Activated CD4-positive, CD25-positive, alpha-beta regulatory T cell treated with anti-CD3 and anti-CD28 coated beads, Interleukin-2, amount 50 U/mL, for 16 hours (primary cell): ENCODE measurements at regions not wholly inside any gene's neighbourhood (a gene's known extent, or its start where the extent isn't known, plus 50 kb on each side); places are given as distances from the start of the nearest gene placed in this dataset.
"Not testable (repeated sequence)": the region's sequence is repeated elsewhere in the genome, so short reads cannot be mapped to it uniquely, and the experiment has no call there.

Experiments
- DNase-seq: peaks from one replicate; pipeline ENCODE4 v3.0.0-alpha.2; 2020; ENCODE audit warnings: low read depth, low spot score

GRCh38 chr1:221025501-221025900 is 146.3 kb downstream of the HLX start:
- DNase-seq: no peak

DNA sequence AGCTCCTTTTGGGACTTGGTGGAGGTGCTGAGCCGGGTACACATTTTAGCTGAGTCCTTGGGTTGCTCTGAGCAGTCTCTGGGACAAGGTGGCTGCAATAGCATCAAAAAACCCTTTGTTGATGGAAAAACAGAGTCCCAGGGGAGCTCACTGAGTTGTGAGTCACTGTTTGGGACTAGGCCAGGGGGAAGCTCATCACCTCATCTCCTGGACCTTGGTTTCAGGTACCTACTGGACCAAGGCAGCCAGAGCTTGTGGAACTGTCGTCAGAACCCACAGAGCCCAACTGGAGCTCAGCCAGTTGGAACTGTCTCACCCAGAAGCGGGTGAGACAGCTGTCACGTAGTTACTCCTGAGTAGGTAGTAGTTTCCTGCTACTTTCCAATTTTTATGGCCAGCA is 146.7 kb downstream of the HLX start:
- DNase-seq: no peak

- no peak for DNase-seq
Observed at GRCh38 chr1:221029981-221030649, 150.9 kb downstream of the HLX start.

DNA sequence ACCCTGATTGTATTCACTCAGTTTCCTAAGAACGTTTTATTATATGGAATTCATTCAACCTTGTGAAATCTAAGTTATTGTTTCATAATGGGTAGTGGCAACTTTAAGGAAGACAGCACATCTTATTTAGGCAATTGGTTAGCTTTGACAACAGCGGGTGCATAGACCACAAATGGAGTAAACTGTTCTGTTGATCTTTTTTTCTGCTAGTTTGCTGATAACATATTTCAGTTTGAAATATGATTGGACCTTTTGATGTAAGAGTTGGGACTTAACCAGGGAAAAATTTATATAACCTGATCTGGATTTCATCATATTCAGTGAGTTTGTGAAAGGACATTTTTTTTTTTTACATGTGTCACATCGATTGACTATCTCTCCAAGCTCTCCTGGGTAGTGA is 151.7 kb downstream of the HLX start:
- no peak for DNase-seq

GRCh38 chr1:221031458-221032203 is 152.4 kb downstream of the HLX start:
- DNase-seq: no peak

GRCh38 chr1:221032204-221032585 is 153.0 kb downstream of the HLX start:
- no peak for DNase-seq

DNA sequence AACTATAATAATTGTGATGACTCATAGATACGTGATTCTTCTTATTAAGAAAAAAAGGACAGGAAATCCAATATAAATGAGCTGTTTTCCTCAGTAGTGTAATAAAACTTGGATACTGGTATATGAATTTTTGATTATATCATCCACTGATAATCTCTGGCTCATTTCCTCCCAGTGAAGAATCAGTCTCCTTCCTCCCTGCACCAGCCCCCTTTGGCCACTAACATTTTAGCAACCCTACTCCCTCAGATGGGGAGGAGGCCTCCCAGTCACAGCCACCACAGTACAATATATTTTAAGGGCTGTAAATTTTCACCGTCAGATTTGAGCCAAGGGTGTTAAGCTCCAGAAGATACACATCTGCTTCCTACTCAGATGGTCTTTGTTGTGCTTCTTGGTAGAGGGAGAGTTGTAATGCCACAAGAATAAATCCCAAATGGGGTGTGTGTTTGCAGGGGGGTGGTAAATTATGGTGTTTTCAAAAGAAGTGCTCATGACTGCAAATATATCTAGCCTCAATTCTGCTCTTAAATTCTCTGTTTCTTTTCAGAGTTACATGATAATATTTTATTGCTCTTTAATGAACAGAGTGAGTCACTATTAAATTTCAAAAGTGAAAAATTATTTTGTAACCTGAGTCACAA is 153.5 kb downstream of the HLX start:
- DNase-seq: no peak

GRCh38 chr1:221035662-221036153 is 156.5 kb downstream of the HLX start:
- no peak for DNase-seq

DNA sequence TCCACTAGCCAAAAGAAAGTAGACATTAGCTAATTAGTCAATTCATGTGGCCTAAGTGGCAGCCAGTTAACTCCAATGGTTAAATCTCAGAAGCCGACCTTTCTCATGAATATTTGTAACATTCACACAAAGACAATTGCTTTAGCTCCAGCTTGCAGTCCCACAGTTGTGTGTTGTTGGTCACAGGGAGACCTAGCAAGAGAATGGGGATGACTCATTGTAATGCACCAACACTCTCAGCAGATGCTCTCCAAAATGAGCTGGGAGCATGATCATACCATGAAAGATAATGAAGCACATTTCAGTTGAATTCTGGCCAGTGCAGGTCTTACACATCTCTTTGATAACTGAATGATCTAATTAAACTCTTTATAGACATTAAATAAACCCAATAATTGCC is 160.4 kb downstream of the HLX start:
- no peak for DNase-seq

DNA sequence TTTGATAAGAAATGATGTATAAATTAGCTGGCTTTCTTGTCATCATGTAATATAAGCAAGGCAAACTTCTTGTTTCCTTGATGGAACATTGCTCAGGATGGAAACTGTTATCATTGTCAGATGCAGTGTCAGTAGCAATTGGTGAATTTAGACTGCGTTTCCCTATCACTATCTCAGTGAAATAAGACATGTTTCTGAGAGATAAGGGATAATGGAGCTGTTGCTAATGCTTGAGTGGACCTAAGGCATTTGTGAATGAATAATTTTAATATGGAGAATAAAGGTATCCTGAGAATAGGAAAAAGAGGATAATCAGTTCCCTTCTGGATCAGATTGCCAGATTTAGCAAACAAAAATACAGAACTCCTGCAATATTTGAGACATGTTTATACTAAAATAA is 160.9 kb downstream of the HLX start:
- no peak for DNase-seq

- no peak for DNase-seq
Observed at GRCh38 chr1:221040691-221041285, 161.5 kb downstream of the HLX start.

DNA sequence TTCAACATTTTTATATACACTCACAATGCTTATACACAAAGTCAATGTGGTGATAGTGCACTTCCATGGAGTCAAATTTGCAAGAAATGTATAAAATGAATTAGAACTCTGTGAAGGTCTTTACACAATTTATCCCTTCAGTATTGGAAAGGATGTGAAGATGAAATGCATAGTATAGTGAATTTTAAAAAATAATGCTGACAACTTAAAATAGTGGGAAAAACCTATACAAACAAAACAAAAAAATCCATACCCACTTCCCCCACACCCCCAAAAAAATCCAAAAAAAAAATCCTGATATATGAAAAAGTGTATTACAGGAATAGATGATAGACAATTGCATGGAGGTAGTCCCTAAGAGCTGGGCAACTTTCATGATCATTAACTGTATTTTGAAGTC is 165.3 kb downstream of the HLX start:
- DNase-seq: no peak

GRCh38 chr1:221045151-221045550 is 165.9 kb downstream of the HLX start:
- no peak for DNase-seq

DNA sequence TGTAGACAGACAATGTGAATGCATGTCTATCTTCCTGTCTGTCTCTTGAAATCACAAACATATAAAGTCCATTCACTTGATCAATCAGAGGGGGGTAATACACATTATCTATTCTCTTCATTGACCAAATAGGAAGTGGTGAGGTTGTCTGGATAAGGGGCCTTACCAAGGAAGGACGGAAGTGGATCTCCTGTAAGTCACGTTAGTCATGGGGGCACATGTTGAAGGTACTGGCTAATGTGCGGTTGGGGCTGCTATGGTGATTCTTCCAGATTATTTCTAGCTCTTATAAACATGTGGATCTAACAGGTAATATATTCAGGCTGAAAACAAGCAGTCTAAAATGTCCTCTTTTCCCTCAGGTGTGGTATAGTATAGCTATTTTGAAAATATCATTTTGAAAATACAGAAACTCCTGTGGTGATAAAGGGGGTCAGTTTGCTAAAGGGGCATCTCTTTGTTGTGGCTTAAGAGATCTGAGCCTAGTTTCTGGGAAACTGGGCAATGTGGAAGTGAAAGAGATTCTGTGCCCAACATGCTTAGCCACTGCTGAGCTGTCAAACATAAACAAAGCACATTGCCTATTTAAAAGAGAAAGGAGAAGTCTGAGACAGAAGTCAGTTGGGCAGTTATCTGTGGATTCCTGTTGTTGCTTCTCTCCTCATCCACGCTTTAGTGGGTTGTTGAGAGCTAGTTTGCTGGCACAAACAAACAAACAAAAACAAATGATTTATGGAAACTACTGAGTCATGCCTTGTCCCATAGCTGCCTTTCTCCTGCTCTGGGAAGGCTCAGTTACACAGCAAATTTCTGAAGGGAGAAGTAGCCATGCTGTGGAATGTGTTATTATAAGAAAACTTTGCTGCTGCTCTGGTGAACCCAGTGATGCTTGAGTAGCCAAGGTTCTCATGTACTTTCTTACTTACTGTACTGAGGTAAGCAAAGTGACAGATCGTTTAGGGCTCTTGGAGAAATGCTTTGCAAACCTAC is 166.9 kb downstream of the HLX start:
- no peak for DNase-seq

- not testable (repeated sequence) for DNase-seq
Observed at GRCh38 chr1:221051391-221051790, 172.1 kb downstream of the HLX start.

GRCh38 chr1:221053889-221054288 is 174.6 kb downstream of the HLX start:
- DNase-seq: no peak

DNA sequence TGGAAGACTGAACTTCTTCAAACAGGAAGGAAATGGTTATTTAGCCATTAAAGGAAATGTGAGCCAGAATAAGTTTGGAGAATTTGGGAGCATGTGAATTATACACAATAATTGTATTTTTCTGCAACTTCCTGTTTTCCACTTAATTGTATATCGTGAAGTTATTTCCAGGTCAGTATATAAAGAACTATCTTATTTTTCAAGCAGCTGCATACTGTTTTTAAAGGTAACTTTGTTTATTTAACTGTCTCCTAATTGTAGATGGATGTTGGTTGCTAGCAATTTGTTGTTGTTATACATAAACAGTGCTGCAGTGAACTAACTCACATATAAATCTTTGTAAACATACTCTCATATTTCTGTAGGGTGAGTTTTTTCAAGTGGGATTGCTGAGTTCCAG is 180.3 kb downstream of the HLX start:
- no peak for DNase-seq

- DNase-seq: no peak
Observed at GRCh38 chr1:221063651-221064050, 184.4 kb downstream of the HLX start.

DNA sequence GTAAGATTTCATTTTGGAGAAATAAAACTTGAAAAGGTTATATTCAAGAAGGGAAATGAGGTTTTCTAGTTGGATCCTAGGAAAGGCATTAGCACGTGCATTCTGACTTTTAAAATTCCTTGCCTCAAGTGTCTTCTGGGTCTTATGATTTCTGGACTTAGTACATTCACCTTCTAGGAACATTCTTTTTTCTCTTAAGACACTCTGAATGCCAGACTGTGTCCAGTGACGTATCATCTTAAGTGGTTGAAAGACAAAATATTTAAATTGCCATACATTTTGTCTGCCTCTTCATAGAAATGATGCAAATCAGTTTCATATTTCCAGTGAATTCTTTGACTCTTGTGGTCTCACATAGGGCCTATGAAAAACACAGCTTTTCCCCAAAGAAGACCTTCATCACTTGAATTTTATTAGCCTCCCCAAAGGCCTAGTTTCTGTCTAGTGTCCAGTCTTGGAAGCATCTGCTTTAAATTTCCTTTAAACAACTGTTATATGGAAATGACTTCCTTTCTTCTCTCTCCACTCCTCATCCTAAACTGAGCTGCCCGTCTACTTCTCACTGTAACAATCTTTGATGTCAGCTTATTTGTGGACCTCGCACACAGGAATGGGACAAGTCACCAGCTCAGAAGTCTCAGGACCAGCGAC is 187.2 kb downstream of the HLX start:
- DNase-seq: no peak

GRCh38 chr1:221067721-221068120 is 188.5 kb downstream of the HLX start:
- no peak for DNase-seq
